ENCODE measurements at regions not wholly inside any gene's neighbourhood (a gene's known extent, or its start where the extent isn't known, plus 50 kb on each side); places are given as distances from the start of the nearest gene placed in this dataset.

GRCh38 chr10:2054728-2055127, 317.4 kb upstream of the ADARB2 start:
- TF ChIP-seq CTCF (IDR thresholded peaks at IDR 0.05), result no peak
- TF ChIP-seq POLR2A (IDR thresholded peaks at IDR 0.05), result no peak
- TF ChIP-seq POLR2AphosphoS5 (IDR thresholded peaks at IDR 0.05), result no peak
- no peak for TF ChIP-seq EP300 (IDR thresholded peaks at IDR 0.05)
